Nephron (organoid): ENCODE measurements at regions not wholly inside any gene's neighbourhood (a gene's known extent, or its start where the extent isn't known, plus 50 kb on each side); places are given as distances from the start of the nearest gene placed in this dataset.
A peak's percentile ranks its signal among the peaks of the same experiment; 100 is the strongest.
"Not testable (repeated sequence)": the region's sequence is repeated elsewhere in the genome, so short reads cannot be mapped to it uniquely, and the experiment has no call there.

Experiments
- H3K27ac Mint-ChIP-seq, 3 experiments: 2 replicates each; pipeline ENCODE4 v1.8.0; 2020; ENCODE audit warnings: mixed read lengths in 3 of 3, mild to moderate bottlenecking in 2 of 3, moderate library complexity in 1 of 3
- H3K27me3 Mint-ChIP-seq: 2 replicates; pipeline ENCODE4 v1.8.0; 2021; ENCODE audit warnings: low read depth, mild to moderate bottlenecking, moderate library complexity, mixed read lengths
- H3K36me3 Mint-ChIP-seq: 2 replicates; pipeline ENCODE4 v1.8.0; 2020; ENCODE audit warnings: low read depth, mixed read lengths
- H3K4me1 Mint-ChIP-seq: 2 replicates; pipeline ENCODE4 v1.8.0; 2020; ENCODE audit warnings: mixed read lengths
- H3K4me3 Mint-ChIP-seq, 3 experiments: 2 replicates each; pipeline ENCODE4 v1.8.0; 2020; ENCODE audit warnings: mild to moderate bottlenecking in 3 of 3, mixed read lengths in 3 of 3, moderate library complexity in 2 of 3
- H3K9me3 Mint-ChIP-seq: 2 replicates; pipeline ENCODE4 v1.8.0; 2020; ENCODE audit warnings: mixed read lengths
- CTCF ChIP-seq, 3 experiments: fragments of 200-600 bp; sonication (generic); IDR thresholded peaks; one replicate each; pipeline ENCODE4 v1.5.0; 2021; ENCODE audit warnings: antibody characterized with exemption in 3 of 3; ENCODE audit not compliant: unreplicated experiment in 3 of 3

- peaks cover 39% of the 10 kb centered on the region for H3K9me3 Mint-ChIP-seq
- H3K27ac Mint-ChIP-seq = no peak overlapping the region
- H3K27me3 Mint-ChIP-seq = peaks cover 9% of the 10 kb centered on the region
- TF ChIP-seq CTCF (IDR thresholded peaks at IDR 0.05; ENCODE audit: unreplicated experiment in 3 of 3) = peak in 1 of 3 experiments; percentile 35
- H3K4me3 Mint-ChIP-seq = no peak overlapping the region
- no peaks in the 10 kb centered on the region for H3K4me1 Mint-ChIP-seq
- no peaks in the 10 kb centered on the region for H3K36me3 Mint-ChIP-seq
Observed at GRCh38 chr7:4479367-4480039, 202.6 kb upstream of the FOXK1 start.

GRCh38 chr7:4480131-4480530 lies 202.0 kb upstream of the FOXK1 start:
- H3K36me3 Mint-ChIP-seq, H3K27me3 Mint-ChIP-seq, H3K4me3 Mint-ChIP-seq, H3K4me1 Mint-ChIP-seq, H3K27ac Mint-ChIP-seq: not testable (repeated sequence)
- H3K9me3 Mint-ChIP-seq = peaks cover 39% of the 10 kb centered on the region

DNA sequence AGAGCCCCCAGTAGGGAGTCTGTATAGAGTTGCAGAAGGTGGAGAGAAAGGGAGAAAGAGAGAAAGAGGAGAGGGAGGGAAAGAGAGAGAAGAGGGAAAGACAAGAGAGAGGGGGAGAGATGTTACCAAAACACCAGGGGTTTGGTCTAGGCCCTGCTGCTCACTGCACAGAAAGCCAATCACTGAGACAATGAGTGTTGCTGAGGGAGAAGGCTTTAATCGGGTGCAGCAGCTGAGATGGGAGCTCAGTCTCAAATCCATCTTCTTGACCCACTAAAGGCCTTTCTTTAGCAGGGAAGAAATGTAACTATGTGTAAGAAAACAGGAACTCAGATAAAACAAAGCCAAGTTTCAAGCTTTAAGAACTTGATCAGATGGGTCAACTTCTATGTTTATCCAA lies 198.2 kb upstream of the FOXK1 start:
- no peaks in the 10 kb centered on the region for H3K36me3 Mint-ChIP-seq
- no peak overlapping the region for H3K27ac Mint-ChIP-seq
- TF ChIP-seq CTCF (IDR thresholded peaks at IDR 0.05; ENCODE audit: unreplicated experiment in 3 of 3) = no peak
- no peaks in the 10 kb centered on the region for H3K4me1 Mint-ChIP-seq
- H3K9me3 Mint-ChIP-seq = peaks cover 37% of the 10 kb centered on the region
- H3K4me3 Mint-ChIP-seq = no peak overlapping the region
- H3K27me3 Mint-ChIP-seq = peaks cover 10% of the 10 kb centered on the region

DNA sequence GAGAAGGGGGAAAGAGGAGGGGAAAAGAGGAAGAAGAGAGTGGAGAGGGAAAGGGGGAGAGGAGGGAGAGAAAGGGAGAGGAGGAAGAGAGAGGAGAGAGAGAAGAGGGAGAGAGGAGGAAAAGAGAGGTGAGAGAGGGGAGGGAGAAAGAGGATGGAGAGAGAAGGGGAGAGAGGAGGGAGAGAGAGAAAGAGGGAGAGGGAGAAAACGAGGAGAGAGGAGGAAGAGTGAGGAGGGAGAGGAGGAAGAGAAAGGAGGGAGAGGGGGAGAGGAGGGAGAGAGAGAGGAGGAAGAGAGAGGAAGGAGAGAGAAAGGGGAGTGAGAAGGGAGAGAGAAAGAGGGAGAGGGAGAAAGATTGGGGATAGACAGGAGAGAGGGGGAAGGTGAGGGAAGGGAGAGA lies 197.6 kb upstream of the FOXK1 start:
- Mint-ChIP-seq H3K4me3 (no peak overlapping the region), H3K9me3 (peaks cover 35% of the 10 kb centered on the region), H3K27ac (no peak overlapping the region), H3K27me3 (peaks cover 10% of the 10 kb centered on the region), H3K4me1 (no peaks in the 10 kb centered on the region), H3K36me3 (no peaks in the 10 kb centered on the region)
- no peak for TF ChIP-seq CTCF (IDR thresholded peaks at IDR 0.05; ENCODE audit: unreplicated experiment in 3 of 3)

DNA sequence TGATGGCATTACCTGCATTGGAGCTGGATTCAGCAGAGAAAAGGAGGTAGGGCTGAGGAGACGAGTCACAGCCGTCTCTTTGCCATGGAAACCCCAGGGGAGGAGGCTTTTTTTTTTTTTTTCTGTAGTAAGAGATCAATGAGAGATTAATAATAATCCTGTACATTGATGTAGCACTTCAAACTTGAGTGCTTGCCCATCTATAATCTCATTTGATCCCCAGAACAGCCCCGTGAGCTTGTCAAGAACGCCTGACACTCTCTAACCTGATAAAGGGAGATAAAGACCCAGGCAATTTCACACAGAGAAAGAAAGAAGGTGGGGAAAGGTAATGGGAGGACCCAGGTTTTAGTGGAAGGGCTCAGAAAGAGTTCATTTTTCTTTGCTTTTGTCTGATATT lies 195.2 kb upstream of the FOXK1 start:
- Mint-ChIP-seq H3K4me1 (no peaks in the 10 kb centered on the region), H3K9me3 (peaks cover 20% of the 10 kb centered on the region)
- no peak for TF ChIP-seq CTCF (IDR thresholded peaks at IDR 0.05; ENCODE audit: unreplicated experiment in 3 of 3)

GRCh38 chr7:4496911-4497310 lies 185.2 kb upstream of the FOXK1 start:
- H3K27ac Mint-ChIP-seq, H3K4me3 Mint-ChIP-seq, H3K4me1 Mint-ChIP-seq, H3K27me3 Mint-ChIP-seq, H3K36me3 Mint-ChIP-seq: not testable (repeated sequence)
- peaks cover 24% of the 10 kb centered on the region for H3K9me3 Mint-ChIP-seq

More for the DNA sequence above, 195.2 kb upstream of the FOXK1 start:
- Mint-ChIP-seq H3K27me3 (peaks cover 9% of the 10 kb centered on the region), H3K27ac (no peak overlapping the region), H3K36me3 (no peaks in the 10 kb centered on the region), H3K4me3 (no peak overlapping the region)

GRCh38 chr7:4500812-4501211 lies 181.3 kb upstream of the FOXK1 start:
- H3K9me3 Mint-ChIP-seq = peaks cover 23% of the 10 kb centered on the region
- peaks cover 4% of the 10 kb centered on the region for H3K36me3 Mint-ChIP-seq

GRCh38 chr7:4507886-4508285 lies 174.2 kb upstream of the FOXK1 start:
- H3K27ac Mint-ChIP-seq, H3K36me3 Mint-ChIP-seq, H3K4me3 Mint-ChIP-seq, H3K4me1 Mint-ChIP-seq: not testable (repeated sequence)
- Mint-ChIP-seq H3K27me3 (peaks cover 11% of the 10 kb centered on the region), H3K9me3 (peaks cover 16% of the 10 kb centered on the region)

More at GRCh38 chr7:4500812-4501211, 181.3 kb upstream of the FOXK1 start:
- H3K27ac Mint-ChIP-seq = no peak overlapping the region
- H3K27me3 Mint-ChIP-seq = peaks cover 3% of the 10 kb centered on the region
- no peak overlapping the region for H3K4me3 Mint-ChIP-seq
- no peak for TF ChIP-seq CTCF (IDR thresholded peaks at IDR 0.05; ENCODE audit: unreplicated experiment in 3 of 3)
- H3K4me1 Mint-ChIP-seq = no peaks in the 10 kb centered on the region
